ENCODE measurements at regions not wholly inside any gene's neighbourhood (a gene's known extent, or its start where the extent isn't known, plus 50 kb on each side); places are given as distances from the start of the nearest gene placed in this dataset.

DNA sequence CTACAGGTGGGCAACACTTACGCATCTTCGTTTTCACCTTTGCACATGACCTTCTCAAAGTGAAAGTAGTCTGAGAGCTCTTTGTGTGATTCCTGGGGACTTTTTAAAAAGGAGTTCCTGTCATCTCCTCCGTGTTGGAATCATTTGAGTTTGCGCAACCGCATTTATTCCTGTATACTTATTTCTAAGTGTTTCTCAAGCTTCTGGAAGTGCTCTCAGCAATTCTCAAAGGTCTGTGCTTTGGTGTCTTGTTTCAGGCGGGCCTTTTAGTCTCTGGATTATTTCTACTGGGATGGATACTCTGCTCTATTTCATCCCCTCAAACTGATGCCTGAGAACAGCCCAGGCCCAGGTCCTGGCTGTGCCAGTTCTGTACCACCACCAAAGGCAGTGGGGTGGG is 226.5 kb upstream of the TUT7 start:
- FAIRE-seq = no peak
- Histone ChIP-seq H3K4me1 (replicated peaks in 1 of 2; ENCODE audit: control insufficient read depth in 2 of 2, insufficient read depth in 2 of 2, low read length in 2 of 2) (no peaks in the 10 kb centered on the region), H3K9me1 (ENCODE audit: control insufficient read depth, insufficient read depth, low read length) (no peaks in the 10 kb centered on the region), H3K27ac (ENCODE audit: extremely low read depth, low read depth, low read length) (no peak overlapping the region), H3K4me3 (no peak overlapping the region), H3K36me3 (ENCODE audit: control insufficient read depth, insufficient read depth, low read length) (no peaks in the 10 kb centered on the region), H4K20me1 (replicated peaks; ENCODE audit: control insufficient read depth, insufficient read depth, low read length) (no peaks in the 10 kb centered on the region), H3K4me2 (ENCODE audit: insufficient read depth, low read length) (no peak overlapping the region), H3K9me3 (replicated peaks; ENCODE audit: control insufficient read depth, insufficient read depth, low read depth, low read length) (no peaks in the 10 kb centered on the region), H2AFZ (ENCODE audit: low read depth, low read length) (no peak overlapping the region), H3K27me3 (ENCODE audit: control insufficient read depth in 2 of 2, insufficient read depth in 2 of 2, low read length in 2 of 2) (peaks cover 0 to 16% of the 10 kb centered on the region in 2 experiments; a peak in 2 of 5 replicates), H3K9ac (ENCODE audit: insufficient read depth in 1 of 2, low read depth in 2 of 2, low read length in 2 of 2) (no peak overlapping the region), H3K79me2 (ENCODE audit: control insufficient read depth, insufficient read depth, low read length) (no peaks in the 10 kb centered on the region)
- ChIA-PET CTCF (ENCODE audit: low intra/inter-chr PET ratio) (no interaction called here), POLR2A (interaction anchor here (0.6 kb wide), 1 partner anchor 619 kb away, joined by 3 read pairs; no protein-coding TSS in a partner anchor)
- in situ Hi-C loops (cut with MboI) (no loop called here), intact Hi-C loops (cut with micrococcal nuclease) (no loop called here)
- 0% methylated on average over 6 of the region's 6 CpGs for WGBS (ENCODE audit: insufficient coverage, low coverage, missing lambda C conversion rate)
- no peak for ATAC-seq
- no TSS peak for BruUV-seq (replicated peaks)
- DNase-seq (ENCODE audit: extremely low read depth in 1 of 4, low spot score in 3 of 4) = no peak
- no peak for TF ChIP-seq ZNF354B (CRISPR knock-in tag; IDR thresholded peaks at IDR 0.05)
- no peak for TF ChIP-seq PTRF (tag; IDR thresholded peaks at IDR 0.05)
- no peak for TF ChIP-seq SMARCE1 (IDR thresholded peaks at IDR 0.05)

DNA sequence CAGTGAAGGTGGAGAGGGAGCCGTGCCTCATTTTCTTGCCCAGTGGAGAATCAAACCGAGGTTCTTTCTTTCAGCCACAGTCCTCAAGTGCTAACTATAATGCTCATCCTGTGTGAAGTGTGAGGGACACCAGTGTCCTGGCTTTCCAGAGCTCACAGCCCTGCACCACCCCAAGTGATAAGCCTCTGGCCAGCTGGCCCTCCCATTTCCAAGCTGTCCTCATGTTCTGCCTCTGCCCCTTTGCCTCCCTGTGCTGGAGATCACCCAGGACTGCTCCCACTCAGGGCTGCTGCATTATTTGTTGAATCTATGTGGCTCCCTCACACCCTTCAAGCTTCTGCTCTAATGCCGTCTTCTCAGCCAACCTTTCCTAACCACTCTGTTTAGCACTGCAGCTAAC is 224.5 kb upstream of the TUT7 start:
- no peaks in the 10 kb centered on the region for H3K36me3 ChIP-seq (ENCODE audit: control insufficient read depth, insufficient read depth, low read length)
- H3K27ac ChIP-seq (ENCODE audit: extremely low read depth, low read depth, low read length) = no peak overlapping the region
- H3K4me3 ChIP-seq = no peak overlapping the region
- H3K79me2 ChIP-seq (ENCODE audit: control insufficient read depth, insufficient read depth, low read length) = no peaks in the 10 kb centered on the region
- no peaks in the 10 kb centered on the region for H3K9me3 ChIP-seq (replicated peaks; ENCODE audit: control insufficient read depth, insufficient read depth, low read depth, low read length)
- ATAC-seq = no peak
- no peak overlapping the region for H2AFZ ChIP-seq (ENCODE audit: low read depth, low read length)
- ChIA-PET CTCF (ENCODE audit: low intra/inter-chr PET ratio) (no interaction called here), POLR2A (no interaction called here)
- H4K20me1 ChIP-seq (replicated peaks; ENCODE audit: control insufficient read depth, insufficient read depth, low read length) = no peaks in the 10 kb centered on the region
- in situ Hi-C loops (cut with MboI) = no loop called here
- WGBS (ENCODE audit: insufficient coverage, low coverage, missing lambda C conversion rate) = 0% methylated on average over 3 of the region's 3 CpGs
- no peak for FAIRE-seq
- BruUV-seq (replicated peaks) = no TSS peak
- intact Hi-C loops (cut with micrococcal nuclease) = no loop called here
- DNase-seq (ENCODE audit: extremely low read depth in 1 of 4, low spot score in 3 of 4) = no peak
- H3K4me2 ChIP-seq (ENCODE audit: insufficient read depth, low read length) = no peak overlapping the region
- H3K4me1 ChIP-seq (replicated peaks in 1 of 2; ENCODE audit: control insufficient read depth in 2 of 2, insufficient read depth in 2 of 2, low read length in 2 of 2) = no peaks in the 10 kb centered on the region
- no peak overlapping the region for H3K9ac ChIP-seq (ENCODE audit: insufficient read depth in 1 of 2, low read depth in 2 of 2, low read length in 2 of 2)
- peaks cover 0 to 16% of the 10 kb centered on the region in 2 experiments; a peak in 2 of 5 replicates for H3K27me3 ChIP-seq (ENCODE audit: control insufficient read depth in 2 of 2, insufficient read depth in 2 of 2, low read length in 2 of 2)
- no peaks in the 10 kb centered on the region for H3K9me1 ChIP-seq (ENCODE audit: control insufficient read depth, insufficient read depth, low read length)
- TF ChIP-seq ZNF507 (tag; conservative IDR thresholded peaks at IDR 0.05) (no peak), ZNF444 (CRISPR knock-in tag; IDR thresholded peaks at IDR 0.05) (no peak), TSC22D4 (tag; IDR thresholded peaks at IDR 0.05) (no peak), TCF3 (CRISPR knock-in tag; IDR thresholded peaks at IDR 0.05) (no peak), ZNF3 (CRISPR knock-in tag; IDR thresholded peaks at IDR 0.05) (no peak), KLF16 (IDR thresholded peaks at IDR 0.05) (no peak), TFAM (CRISPR knock-in tag; conservative IDR thresholded peaks at IDR 0.05) (no peak), MAFK (IDR thresholded peaks at IDR 0.05; ENCODE audit: low read length) (no peak), L3MBTL2 (IDR thresholded peaks at IDR 0.05) (no peak), HSF4 (CRISPR knock-in tag; IDR thresholded peaks at IDR 0.05; ENCODE audit: borderline replicate concordance) (no peak), ZKSCAN1 (IDR thresholded peaks at IDR 0.05; ENCODE audit: low read depth, low read length) (no peak), ZEB2 (IDR thresholded peaks at IDR 0.05) (no peak), ZNF561 (CRISPR knock-in tag; conservative IDR thresholded peaks at IDR 0.05) (no peak), RBM39 (optimal IDR thresholded peaks at IDR 0.05; ENCODE audit: low read depth, low read length) (no peak)
- TF ChIP-seq, protein P1, sequence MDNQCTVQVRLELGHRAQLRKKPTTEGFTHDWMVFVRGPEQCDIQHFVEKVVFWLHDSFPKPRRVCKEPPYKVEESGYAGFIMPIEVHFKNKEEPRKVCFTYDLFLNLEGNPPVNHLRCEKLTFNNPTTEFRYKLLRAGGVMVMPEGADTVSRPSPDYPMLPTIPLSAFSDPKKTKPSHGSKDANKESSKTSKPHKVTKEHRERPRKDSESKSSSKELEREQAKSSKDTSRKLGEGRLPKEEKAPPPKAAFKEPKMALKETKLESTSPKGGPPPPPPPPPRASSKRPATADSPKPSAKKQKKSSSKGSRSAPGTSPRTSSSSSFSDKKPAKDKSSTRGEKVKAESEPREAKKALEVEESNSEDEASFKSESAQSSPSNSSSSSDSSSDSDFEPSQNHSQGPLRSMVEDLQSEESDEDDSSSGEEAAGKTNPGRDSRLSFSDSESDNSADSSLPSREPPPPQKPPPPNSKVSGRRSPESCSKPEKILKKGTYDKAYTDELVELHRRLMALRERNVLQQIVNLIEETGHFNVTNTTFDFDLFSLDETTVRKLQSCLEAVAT (IDR thresholded peaks at IDR 0.05) = no peak
- TF ChIP-seq, protein P2, sequence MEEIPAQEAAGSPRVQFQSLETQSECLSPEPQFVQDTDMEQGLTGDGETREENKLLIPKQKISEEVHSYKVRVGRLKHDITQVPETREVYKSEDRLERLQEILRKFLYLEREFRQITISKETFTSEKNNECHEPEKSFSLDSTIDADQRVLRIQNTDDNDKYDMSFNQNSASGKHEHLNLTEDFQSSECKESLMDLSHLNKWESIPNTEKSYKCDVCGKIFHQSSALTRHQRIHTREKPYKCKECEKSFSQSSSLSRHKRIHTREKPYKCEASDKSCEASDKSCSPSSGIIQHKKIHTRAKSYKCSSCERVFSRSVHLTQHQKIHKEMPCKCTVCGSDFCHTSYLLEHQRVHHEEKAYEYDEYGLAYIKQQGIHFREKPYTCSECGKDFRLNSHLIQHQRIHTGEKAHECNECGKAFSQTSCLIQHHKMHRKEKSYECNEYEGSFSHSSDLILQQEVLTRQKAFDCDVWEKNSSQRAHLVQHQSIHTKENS (CRISPR knock-in tag; IDR thresholded peaks at IDR 0.05) = no peak

Data from K562 (cell line).